GM18519 (cell line): ENCODE measurements at regions not wholly inside any gene's neighbourhood (a gene's known extent, or its start where the extent isn't known, plus 50 kb on each side); places are given as distances from the start of the nearest gene placed in this dataset.

ENCODE experiments used
- ATAC-seq: cut with Tn5 transposase; IDR thresholded peaks from one replicate; pipeline ENCODE4 v1.9.1; 2021; ENCODE audit warnings: mild to moderate bottlenecking, moderate library complexity; ENCODE audit not compliant: unreplicated experiment, low FRiP score

DNA sequence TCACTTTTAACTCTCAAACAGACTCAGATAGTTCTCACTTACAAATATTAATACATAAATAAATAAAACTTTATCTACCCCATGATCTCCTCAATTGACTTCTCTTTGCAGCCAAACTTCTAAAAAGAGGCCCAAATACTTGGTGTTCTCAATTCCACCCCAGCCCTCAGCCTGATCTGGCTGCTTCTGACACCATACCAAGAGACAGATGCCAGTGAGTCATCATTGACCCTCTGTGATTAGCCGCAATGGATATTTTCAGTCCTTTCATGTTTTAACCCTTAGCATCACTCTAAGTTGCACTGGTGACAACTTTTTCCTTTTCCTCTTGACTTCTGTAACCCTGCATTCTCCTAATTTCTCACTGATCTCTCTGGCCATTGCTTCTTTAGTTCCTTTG is 184.1 kb upstream of the ARHGAP20 start:
- no peak for ATAC-seq

DNA sequence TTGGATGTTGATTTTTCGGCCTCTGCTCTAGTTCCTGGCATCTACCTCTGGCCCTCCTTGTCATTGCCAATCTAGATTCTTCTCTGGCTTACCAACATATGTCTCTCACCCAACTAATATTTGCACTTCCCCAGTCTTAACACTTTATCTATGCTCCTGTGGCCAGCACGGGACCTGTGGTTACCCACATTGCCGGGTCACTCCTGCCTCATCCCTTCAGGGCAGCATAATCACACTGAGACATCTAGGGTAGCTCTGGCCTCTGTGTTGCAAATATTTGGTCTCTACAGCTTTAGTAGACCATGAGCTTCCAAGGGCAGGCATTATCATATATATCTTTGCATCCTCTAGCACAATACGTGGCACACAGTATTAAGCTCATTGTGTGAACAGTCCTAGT is 182.0 kb upstream of the ARHGAP20 start:
- ATAC-seq: no peak

GRCh38 chr11:110892741-110893285 is 180.6 kb upstream of the ARHGAP20 start:
- ATAC-seq: no peak

- no peak for ATAC-seq
Measured at GRCh38 chr11:110891411-110891810, 179.2 kb upstream of the ARHGAP20 start.

- no peak for ATAC-seq
Measured at GRCh38 chr11:110890995-110891394, 178.8 kb upstream of the ARHGAP20 start.

- ATAC-seq: no peak
Measured at GRCh38 chr11:110886288-110886970, 174.2 kb upstream of the ARHGAP20 start.

DNA sequence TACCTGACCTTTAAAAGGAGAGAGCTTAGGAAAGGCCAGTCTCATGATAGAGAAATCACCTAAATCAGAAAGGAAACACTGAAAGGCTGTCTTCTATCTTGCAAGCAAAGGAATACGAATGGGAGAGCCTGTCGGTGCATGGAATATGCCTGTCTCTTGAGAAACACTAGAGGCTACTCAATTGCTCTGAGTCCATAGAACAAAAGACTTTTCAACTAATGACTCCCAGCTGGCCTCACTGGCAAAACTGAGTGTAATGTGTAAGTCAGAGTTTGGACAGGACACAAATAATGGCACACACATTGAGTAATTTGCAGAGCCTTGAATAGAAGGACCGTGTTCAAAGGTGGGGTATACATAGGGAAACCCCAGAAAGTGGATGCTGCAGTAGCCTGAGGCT is 171.0 kb upstream of the ARHGAP20 start:
- ATAC-seq: no peak

DNA sequence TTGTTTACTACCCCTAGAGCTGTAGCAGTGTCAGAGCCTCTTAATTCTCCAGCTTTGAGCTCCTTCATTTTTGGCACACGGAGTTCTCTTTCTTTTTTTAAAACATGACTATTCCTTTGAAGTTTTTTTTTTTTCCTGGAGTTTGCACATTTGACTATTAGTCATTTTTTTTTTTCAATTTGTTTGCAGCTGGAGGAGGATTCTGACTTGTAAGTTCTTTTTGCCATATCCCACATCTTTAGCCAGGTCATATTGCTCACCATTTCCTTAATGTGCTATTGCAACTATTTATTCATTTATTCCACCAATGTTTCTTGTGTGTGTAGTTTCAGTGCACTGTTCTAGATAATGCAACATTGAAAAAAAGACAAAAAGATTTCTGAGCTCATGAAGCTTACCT is 166.3 kb upstream of the ARHGAP20 start:
- no peak for ATAC-seq

DNA sequence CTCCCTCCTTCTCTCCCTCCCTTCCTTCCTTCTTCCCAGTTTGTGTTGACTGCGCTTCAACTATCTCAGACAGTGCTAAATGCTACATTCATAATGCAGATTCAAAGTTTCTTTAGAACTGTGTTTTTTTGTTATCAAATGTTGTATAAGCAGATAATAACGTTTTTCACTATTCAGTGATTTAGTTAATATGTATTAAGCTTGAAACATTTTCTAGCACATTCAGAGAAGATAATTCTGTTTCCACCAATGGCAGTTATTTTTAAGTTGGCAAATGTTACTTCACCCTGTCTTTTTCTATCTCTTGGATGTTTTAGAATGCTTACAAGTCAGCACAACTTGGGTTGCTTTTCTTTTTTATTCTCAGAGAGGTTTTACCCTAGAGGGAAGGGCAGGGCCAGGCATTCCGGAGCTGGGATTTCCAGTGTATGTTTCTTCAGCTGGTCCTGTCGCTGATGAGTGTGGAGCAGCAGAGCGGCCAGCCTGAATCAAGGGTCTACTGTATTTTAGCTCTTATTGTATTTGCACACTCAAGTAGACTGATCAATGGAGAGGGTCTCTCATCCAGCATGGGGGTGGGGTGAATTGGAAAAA is 162.3 kb upstream of the ARHGAP20 start:
- no peak for ATAC-seq

GRCh38 chr11:110873975-110874374 is 161.7 kb upstream of the ARHGAP20 start:
- ATAC-seq: no peak

- ATAC-seq: no peak
Measured at GRCh38 chr11:110870816-110871522, 158.7 kb upstream of the ARHGAP20 start.

DNA sequence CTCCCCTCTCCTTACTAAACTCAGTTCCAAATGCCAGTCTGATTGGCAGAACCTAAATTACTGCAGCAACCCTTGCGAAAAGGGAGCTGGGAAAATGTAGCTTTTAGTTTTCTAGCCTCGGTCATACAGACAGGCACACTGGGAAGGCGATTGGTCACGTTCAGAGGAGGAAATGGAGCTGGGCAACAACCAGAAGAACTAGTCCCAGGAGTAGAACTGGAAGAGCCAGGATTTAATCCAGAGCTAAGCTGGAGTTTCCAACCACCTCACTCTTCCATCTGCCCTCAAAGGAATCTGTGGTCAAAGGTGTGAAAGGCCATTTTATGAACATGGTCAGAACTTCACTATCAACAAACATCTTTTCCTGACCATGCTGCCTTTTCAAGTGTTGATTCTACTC is 155.7 kb upstream of the ARHGAP20 start:
- ATAC-seq: no peak

DNA sequence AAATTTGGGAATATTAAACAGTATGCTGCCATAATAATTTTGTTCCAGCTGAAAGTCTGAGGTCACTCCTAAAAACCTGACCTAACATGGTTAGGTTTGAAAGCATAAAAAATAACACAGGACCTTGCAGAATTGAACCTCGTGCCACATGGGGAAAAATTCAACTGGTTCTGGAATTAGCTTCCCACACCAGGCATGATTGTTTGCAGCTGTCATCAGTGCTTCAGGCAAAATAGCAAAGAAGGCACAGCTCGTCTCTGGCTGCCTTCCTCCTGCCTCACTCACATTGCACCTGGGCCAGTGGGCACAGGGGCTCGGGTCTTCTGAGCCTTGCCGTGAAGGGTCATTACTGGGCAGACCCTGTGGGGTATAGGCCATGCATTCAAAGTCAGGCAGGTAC is 153.8 kb upstream of the ARHGAP20 start:
- no peak for ATAC-seq

GRCh38 chr11:110862407-110862806 is 150.2 kb upstream of the ARHGAP20 start:
- no peak for ATAC-seq

DNA sequence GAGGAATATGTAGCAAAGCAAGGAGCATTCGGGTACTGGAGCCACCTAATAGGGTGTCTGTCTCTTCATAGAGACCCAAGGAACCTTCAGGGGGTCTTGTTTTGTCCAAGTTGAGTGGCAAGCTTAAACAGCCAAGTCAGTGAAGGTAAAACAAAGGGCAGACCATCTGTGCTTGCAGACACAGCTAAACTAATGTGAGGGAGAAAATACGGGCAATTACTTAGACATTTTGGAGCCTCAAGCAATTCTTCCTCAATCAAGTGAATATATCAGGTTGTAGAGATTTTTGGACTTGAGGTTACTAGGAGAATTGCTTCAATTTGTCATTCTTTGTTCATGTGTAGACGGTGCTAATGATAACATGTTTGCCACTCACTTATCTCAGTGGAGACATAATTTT is 148.2 kb upstream of the ARHGAP20 start:
- ATAC-seq: no peak

GRCh38 chr11:110859998-110860397 is 147.8 kb upstream of the ARHGAP20 start:
- no peak for ATAC-seq

- ATAC-seq: no peak
Measured at GRCh38 chr11:110859240-110859840, 147.1 kb upstream of the ARHGAP20 start.

- peak; percentile 62 for ATAC-seq
Measured at GRCh38 chr11:110858547-110858921, 146.3 kb upstream of the ARHGAP20 start.

DNA sequence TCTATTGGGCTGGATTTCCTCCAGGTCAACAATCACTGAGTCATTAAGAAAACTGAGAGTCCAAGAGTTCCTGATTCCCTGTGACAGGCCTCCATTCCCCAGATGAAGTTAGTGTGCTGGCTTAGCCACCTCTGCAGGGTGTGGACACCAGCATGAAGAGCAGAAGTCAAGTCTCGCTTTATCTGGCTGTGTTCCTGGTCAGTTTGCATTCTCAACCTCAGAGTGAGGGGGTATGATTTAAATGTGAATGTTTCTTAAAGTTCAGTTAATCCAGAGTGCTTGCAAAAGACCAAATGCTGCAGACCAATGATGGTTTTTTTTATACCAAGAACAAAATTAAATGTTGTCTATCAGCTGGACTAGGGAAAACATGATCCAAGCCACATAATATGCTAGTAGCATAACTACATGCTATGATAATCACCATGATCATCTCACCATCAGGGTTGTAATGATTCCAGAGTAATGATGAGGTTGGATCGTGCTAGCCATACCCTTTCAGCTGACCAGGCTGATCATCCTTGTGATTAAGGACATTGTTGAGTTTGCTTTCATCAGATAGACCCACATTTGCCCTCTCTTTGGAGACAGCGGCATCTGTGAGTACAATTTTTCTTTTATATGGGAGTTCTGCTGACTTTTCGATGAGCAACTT is 145.8 kb upstream of the ARHGAP20 start:
- ATAC-seq: no peak

DNA sequence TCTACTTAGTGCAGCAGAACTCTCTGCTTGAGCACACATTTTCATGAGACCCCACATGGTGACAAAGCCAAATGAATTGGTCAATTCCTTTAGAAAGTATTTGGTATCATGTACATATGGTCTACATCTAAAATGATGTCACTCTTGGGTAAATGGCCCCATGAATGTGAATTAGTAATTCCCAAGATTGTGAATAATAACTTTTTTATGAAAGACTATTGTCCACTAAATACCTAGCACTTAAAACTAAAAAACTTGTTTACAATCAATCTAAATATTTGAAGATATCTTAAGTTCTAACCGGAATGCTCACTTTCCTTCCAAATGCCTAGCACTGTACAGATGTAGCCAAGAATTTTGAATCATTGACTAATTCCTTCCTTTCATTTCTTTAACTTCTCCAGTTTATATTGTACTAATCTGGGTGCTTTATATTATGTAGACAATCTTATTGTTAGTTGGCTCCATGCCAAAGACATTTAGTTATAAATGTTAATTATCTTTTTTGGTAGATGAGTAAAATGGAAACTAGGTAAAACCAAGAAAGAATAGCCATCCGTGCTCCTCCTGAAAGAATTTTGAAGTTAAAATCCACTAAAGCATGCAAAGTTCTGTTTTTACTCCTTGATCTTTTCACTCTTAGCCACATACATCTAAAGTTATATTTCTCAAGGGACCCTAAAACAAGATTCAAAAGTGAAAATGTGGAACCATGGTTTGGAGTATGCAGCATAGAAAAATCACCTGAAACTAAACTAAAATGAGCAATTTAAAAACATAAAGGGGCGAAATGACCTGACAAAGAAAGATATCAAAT is 145.0 kb upstream of the ARHGAP20 start:
- no peak for ATAC-seq
